Sciatic nerve (tissue), 2 donors: ENCODE measurements at regions not wholly inside any gene's neighbourhood (a gene's known extent, or its start where the extent isn't known, plus 50 kb on each side); places are given as distances from the start of the nearest gene placed in this dataset.

ENCODE experiments used
- ATAC-seq: fragments of 200-7000 bp; cut with Tn5 transposase; one replicate; pipeline ENCODE4 v1.9.1; 2020; ENCODE audit warnings: mild to moderate bottlenecking, moderate library complexity
- DNase-seq: peaks from one replicate; pipeline ENCODE4 v3.0.0-alpha.2; 2020; ENCODE audit warnings: low spot score
- intact Hi-C: fragments of 100-400 bp; cut with DNase I; formaldehyde crosslinking; loops from one replicate; pipeline ENCODE4 v1.14.2; 2022
- donor health status: DM: no; HTN: no; CAD: no.
- donor health status: DM: no; HTN: no; CAD: no.

DNA sequence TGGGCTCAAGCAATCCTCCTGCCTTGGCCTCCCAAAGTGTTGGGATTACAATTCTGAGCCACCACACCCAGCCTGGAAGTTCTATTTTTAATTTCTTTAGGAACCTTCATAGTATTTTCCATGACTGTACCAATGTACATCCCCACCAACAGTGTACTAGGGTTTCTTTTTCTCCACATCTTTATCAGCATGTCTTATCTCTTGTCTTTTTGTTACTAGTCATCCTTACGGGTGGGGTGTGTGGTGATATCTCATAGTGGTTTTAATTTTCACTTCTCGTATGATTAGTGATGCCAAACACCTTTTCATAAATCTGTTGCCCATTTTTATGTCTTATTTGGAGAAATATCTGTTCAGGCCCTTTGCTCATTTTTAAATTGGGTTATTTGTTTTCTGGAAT lies 123.0 kb upstream of the MEF2C start:
- no peak for ATAC-seq
- DNase-seq: no peak
- intact Hi-C loops: no loop called here

DNA sequence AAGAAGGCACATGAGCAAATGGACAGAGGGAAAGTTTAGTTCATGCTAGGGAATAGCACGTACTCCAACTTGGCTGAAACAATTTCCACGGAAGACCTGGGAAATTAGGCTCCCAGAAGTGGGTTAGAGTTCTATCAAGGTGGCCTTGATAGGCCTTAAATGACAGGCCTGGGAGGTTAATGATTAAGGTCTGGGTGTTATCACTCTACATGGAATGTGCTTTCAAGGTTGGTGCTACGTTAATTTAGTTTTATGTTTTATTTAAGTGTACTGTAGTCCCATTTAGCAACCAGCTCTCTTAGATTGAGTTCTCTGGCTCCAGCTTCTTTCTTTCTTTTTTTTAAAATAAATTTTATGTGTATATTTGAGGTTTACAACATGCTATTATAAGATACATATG lies 121.4 kb upstream of the MEF2C start:
- DNase-seq (no peak), ATAC-seq (no peak)
- intact Hi-C loops: no loop called here

DNA sequence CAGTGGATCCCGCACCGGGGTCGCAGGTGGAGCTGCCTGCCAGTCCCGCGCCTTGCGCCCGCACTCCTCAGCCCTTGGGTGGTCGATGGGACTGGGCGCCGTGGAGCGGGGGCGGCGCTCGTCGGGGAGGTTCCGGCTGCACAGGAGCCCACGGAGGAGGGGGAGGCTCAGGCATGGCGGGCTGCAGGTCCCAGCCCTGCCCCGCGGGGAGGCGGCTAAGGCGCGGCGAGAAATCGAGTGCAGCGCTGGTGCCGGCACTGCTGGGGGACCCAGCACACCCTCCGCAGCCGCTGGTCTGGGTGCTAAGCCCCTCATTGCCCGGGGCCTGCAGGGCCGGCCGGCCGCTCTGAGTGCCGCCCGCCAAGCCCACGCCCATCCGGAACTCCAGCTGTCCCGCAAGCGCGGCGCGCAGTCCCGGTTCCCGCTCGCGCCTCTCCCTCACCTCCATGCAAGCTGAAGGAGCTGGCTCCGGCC lies 120.6 kb upstream of the MEF2C start:
- intact Hi-C loops: no loop called here
- no peak for ATAC-seq
- no peak for DNase-seq

DNA sequence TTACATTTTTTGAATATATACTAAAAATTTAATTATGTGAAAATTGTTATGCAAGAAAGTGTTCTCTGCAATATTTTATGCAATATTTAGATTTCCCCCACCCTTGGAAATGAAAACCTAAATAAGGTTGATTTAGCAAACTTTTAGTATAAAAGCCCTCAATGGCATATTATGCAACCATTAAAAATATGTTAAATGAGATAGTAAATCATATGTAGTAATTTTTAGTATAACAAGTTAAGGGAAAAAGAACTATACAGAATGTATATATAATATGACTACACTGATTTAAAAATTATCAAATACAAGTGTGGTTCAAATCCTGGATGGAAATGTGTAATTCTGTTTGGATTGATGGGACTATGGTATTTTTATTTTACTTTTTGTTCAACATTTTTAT lies 116.9 kb upstream of the MEF2C start:
- intact Hi-C loops: no loop called here
- ATAC-seq: no peak
- DNase-seq: no peak

DNA sequence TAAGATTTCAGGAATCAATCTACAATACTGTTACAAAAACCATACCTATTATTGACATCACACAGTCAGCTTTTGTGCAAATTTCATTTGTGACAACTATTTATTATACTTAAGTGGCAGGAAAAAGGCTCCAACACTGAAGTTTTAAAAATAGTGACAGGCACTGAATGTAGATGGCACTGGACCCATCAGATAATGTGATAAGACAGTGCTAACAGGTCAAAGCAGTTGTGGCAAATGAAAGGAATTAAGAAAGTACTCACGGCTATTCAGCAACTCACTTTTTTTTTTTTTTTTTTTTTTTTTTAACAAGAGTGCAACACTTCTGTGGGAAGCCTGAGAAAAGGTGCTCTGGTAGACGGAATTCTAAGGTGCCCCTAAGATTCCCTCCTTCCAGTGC lies 115.0 kb upstream of the MEF2C start:
- intact Hi-C loops: no loop called here
- ATAC-seq: no peak

DNA sequence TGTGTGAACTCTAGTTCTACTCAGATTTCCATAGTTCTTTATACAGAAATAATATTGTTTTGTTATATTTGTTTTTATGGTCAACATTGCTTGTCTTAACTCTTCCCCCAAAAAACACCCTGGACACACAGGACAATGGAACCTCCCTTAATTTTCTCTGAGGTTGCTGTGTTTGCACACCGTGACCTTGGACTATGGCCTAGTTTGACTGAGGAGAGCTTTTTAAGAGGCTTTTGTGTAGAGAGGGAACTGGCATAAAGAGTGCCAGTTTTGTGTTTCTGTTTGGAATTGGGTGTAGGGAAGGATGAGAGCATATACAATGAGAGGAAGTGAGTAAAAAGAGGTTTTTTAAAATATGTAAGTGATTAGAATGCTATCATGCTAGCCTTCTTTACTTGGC lies 101.1 kb upstream of the MEF2C start:
- ATAC-seq: no peak
- intact Hi-C loops: no loop called here
- no peak for DNase-seq

More for the DNA sequence above, 115.0 kb upstream of the MEF2C start:
- DNase-seq: no peak

DNA sequence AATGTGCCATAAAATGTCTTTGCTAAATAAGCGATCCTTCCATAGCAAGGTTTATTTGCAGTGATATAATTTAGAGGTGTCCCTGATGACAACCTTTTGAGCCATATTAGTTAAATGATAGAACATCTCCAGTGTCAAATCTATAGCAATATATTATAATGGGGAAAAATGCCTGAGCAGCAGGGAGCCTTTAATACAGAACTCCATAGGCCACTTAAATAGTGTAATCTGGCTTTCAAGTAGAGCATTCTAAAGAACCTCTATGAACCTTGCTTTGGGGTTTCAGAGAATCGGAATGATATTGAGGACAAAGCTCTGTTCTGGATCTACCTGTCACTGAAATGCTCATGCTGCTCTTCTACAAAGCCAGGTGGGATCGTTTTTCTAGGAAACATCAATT lies 96.7 kb upstream of the MEF2C start:
- ATAC-seq (no peak), DNase-seq (no peak)
- intact Hi-C loops: no loop called here

DNA sequence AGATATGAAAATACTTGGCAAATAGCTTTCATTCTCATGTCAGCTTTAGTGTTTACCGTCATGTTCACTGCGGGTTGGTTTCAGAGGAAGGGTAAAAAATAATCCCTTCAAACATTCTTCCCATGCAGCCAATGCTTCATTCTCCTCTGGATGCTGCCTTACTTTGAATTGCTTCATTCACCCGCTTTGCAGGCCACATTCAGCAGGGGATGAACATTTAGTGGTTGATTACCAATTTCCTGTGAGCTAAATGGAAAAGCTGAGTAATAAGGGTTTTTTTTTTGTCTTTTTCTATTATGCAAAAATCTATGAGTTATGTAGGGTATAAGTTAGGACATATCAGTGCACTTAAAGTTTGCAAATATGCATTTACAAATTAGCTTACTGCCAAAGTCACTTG lies 96.3 kb upstream of the MEF2C start:
- ATAC-seq (no peak), DNase-seq (no peak)
- intact Hi-C loops: no loop called here

DNA sequence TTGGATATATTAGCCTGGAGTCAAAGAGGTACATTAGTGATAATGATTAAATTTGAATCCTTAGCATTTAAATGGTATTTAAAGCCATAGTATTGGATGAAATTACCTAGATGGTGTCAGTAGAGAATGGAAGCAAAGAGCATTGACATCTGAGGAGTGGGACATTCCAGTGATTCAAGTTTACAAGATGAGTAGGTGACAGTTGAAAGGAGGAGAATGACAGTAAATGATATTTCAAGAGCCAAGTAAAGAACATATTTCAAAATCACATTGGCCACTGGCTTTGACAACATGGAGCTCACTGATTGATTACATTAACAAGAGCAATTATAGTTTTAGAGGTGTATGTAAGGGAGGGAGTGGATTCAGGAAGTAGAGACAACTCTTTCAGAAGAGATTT lies 93.9 kb upstream of the MEF2C start:
- no peak for DNase-seq
- intact Hi-C loops: no loop called here
- ATAC-seq: no peak

DNA sequence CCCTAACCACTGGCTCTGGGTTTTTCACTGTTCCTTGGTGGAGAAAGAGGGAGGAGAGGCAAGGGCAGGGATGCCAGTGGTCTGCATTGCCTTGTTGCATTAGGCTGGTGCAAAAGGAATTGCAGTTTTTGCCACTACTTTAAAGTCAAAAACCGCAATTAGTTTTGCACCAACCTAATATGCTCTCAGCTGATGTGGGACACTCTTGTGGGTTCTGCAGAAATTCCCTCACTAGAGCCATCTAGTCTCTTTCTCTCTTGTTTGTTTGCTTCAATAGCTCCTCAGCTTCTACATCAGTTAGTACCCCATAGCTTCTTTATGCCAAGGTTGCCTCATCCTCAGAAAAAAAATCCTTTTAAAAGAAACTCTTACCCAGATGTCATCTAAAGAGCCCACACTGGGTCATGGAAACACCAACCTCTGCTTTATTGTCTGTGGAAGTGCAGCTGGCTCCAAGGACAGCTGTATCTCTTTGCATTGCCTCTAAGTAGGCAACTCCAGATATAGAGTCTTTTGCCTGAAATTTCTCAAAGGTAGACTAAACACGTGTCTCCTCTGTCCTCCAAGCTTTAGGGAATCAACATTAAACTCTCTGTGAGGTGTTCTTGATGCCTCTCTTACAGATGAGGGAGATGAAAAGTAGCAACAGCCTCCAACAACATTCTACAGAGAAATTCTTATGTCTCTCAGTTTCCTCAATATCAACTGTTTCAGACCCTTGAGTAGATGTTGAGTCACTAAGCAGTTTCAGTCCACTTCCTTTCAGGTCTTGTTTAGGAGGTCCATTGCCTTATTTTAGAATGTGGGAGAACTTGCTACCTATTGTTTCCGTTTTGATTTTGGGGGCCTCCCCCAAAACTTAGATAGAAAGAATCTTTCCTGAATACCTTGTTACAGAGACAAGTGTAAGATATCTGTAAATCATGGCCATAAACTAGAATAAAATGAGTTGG lies 84.9 kb upstream of the MEF2C start:
- DNase-seq (no peak), ATAC-seq (no peak)
- intact Hi-C loops: no loop called here

DNA sequence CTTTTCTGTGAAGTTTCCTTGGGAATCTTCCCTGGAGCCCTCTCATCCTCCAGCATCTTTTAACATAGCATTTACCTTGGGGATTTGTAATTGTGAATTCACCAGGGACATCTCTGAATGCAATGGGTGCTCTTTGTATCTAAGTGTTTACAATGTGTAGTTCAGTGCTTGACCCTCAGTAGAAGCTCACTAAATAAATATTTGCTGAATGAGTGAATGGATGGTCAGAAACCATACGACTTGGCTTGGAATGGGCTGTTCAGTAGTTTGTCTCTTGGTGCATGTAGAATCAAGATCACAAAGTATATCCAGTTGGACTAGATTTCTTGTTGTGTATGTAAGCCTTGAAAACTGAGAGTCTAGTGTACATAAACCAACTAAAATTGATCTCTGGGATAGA lies 81.8 kb upstream of the MEF2C start:
- ATAC-seq (no peak), DNase-seq (no peak)
- intact Hi-C loops: no loop called here

DNA sequence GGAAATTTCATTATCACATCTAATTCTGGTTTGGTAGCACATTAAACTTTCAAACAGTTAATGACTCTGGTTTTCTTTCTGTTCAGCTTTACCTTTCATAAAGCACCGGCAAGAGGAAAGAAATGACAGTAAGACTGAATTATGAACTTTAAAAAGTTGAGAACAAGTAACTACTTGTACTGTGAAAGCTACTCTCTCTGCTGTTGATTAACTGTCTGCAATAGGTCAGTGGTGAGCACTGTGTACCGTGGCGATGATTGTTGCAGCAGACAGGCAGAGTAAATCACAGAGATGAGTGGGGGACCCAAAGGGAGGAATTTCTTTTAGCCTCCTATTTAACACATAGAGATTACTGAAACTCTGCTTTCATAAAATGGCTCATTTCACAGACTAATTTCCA lies 74.0 kb upstream of the MEF2C start:
- no peak for ATAC-seq
- intact Hi-C loops: no loop called here
- DNase-seq: no peak

DNA sequence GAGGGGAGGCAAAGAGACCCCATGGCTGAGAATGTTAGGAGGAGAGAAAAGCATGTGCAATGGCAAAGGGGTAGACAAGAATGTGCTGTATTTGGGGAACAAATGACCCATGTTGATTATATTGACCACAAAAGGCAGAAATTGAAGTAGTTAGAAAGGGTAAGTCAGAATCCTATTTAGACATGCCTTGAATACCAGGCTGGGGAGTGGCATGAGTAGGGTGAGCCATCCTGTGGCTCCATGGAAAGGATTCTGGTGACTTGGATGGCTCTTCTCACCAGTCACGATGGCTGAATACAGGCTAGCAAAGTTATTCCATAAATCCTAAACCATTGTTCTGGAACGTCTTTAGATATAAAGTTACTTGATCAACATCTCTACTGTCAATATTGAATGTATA lies 73.4 kb upstream of the MEF2C start:
- DNase-seq (no peak), ATAC-seq (no peak)
- intact Hi-C loops: no loop called here

DNA sequence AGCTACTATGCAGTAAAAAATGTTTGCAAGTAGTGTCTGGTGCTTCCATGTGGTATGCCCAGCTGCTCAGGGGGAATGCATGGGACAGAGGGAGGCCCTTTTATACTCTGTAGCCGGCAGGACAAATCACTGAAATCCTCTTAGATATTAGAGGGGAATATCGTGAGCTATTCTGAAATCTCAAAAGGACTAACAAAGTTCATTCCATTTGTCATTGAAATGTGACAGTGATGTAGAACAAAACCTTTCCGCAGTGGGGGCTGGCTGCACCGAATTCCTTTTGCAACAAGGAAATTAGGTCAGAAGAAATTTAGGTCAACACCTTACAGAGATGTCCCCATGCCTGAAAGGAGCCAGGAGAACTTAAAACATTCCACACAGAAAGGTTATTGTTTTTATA lies 72.4 kb upstream of the MEF2C start:
- ATAC-seq: no peak

DNA sequence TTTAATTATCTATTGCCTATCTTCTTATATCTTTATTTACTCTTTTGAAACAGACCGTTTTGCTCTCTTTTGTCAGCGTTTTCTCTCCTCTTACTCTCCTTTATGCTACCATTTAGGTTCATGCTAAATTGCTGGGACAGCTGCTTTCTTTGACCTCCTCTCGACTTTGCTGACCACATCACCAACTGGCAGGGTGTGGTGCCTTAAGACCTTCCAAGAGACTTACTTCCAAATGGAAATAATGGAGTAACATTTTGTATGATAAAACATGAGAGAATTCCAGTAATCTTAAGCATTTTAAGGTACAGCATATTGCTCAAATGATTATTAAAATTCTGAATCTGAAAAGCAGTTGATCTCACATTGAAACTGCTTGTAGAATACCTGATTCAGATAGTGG lies 71.5 kb upstream of the MEF2C start:
- intact Hi-C loops: no loop called here
- DNase-seq (no peak), ATAC-seq (no peak)

More for the DNA sequence above, 72.4 kb upstream of the MEF2C start:
- intact Hi-C loops: no loop called here
- no peak for DNase-seq

DNA sequence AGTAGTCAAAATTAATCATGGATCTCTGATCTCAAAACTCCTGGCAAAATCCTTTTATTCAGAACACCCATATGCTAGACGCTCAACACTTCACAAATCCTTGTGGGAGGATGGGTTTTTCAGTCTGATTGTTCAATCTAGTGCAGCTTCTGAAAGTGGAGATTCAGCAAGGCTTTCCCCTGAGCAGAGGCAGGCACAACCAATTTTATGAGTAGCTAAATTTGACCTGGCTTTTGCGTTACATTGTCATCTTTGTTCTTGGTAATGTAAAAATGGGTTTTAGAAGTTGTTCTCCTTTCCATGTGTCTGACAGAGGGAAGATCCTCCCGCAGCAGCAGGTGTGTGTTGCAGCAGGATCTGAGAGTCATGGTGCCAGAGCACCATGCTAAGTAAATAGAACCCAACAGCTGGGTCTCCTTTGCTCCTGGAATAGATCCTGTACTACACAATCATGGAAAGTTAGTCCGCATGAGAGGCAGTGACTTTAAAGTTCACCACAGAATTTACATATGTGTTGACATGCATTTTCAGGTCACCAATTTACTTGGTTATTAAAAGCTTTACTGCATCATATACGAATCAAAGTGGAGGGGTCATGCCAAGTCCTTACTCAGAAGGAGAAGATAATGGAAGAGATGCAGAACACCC lies 70.1 kb upstream of the MEF2C start:
- intact Hi-C loops: no loop called here
- ATAC-seq (no peak), DNase-seq (no peak)

DNA sequence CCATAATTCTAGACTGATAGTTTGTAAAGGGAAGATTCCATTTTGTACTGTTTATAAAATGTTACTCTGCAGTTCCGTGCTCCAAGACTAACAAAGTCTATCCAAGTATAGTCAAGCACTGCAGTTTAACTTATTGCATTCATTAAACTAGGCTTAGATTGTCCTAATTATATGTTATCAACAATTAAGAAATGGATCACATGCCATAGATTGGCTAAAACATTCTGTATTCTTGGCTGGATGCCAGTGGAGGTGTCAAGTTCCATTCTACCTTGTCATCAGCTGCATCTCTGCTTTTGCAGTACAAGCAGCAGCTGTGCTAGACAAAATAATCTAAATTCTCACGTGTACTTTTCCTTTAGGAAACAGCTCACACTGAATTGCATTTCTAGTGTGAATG lies 69.4 kb upstream of the MEF2C start:
- intact Hi-C loops: no loop called here
- DNase-seq (no peak), ATAC-seq (no peak)

DNA sequence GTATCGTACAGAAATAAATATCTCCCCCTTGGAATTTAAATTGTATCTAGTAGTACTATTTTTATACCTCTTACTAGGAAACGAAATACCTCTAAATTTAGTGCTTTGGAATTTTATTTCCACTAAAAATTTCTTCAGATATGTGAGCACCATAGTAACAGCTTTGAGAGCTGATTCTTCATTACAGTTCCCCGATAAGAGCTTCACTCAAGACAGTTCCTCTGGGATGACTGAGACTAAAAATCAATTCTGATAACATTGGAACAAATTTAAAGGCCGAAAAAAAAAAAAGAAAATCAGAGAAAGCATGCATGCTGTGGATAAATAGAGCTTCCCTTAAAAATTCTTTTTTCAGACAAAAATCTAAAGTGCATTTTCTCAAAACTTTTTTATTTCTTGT lies 68.5 kb upstream of the MEF2C start:
- DNase-seq: no peak
- intact Hi-C loops: no loop called here
- ATAC-seq: no peak

DNA sequence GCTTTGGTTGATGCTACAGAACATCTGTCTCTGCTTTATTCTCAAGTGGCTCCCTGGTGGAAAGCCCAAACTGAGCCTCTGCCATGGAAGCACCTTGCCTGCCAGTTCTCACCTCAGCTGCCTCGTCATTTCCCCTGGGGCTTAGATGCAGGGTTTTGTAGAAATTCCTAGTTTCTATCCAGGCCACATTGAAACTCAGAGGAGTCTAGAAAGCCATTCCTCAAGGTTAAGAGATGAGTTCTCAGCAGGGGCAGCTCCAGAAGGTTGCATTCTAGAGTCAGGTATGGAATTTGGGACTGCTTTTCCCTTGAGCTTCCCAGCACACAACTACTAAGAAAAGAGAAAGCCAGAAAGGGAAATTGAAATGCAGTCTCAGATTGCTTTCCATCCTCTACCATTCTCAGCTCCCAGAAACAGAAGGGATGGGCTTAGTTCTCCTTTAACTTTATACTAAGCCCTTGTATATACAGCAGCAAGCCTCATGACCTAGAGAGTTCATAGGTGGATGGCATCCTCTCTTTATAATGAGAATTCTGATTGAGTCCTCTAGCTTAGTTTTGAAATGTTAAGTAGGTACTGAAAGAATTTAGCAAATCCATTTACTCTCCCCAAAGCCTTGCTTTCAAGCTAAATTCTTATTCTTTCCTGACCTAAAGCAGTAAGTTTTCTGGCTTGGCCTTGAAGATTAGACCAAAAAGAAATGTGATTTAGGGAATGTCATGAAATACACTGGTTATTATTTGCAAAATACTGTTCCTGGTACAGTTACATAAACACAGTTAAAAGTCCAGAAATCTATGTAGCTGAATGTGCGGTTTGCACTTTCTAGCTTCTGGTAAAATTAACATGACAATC lies 66.0 kb upstream of the MEF2C start:
- intact Hi-C loops: no loop called here
- ATAC-seq: no peak
- no peak for DNase-seq
